ENCODE measurements at regions not wholly inside any gene's neighbourhood (a gene's known extent, or its start where the extent isn't known, plus 50 kb on each side); places are given as distances from the start of the nearest gene placed in this dataset.

- DNase-seq (ENCODE audit: low read depth) = peak; percentile 27
- TF ChIP-seq CTCF (conservative IDR thresholded peaks at IDR 0.05; ENCODE audit: low read depth, low read length) = no peak
- H3K4me3 ChIP-seq (ENCODE audit: low read length) = no peak overlapping the region
Observed at GRCh38 chr11:69554849-69555248, 73.4 kb downstream of the LINC01488 start.

- TF ChIP-seq CTCF (conservative IDR thresholded peaks at IDR 0.05; ENCODE audit: low read depth, low read length) = no peak
- no peak for DNase-seq (ENCODE audit: low read depth)
- H3K4me3 ChIP-seq (ENCODE audit: low read length) = no peak overlapping the region
Observed at GRCh38 chr11:69557266-69557665, 75.8 kb downstream of the LINC01488 start.

- no peak for TF ChIP-seq CTCF (conservative IDR thresholded peaks at IDR 0.05; ENCODE audit: low read depth, low read length)
- no peak for DNase-seq (ENCODE audit: low read depth)
- H3K4me3 ChIP-seq (ENCODE audit: low read length) = no peak overlapping the region
Observed at GRCh38 chr11:69558519-69558941, 77.1 kb downstream of the LINC01488 start.

- no peak for TF ChIP-seq CTCF (conservative IDR thresholded peaks at IDR 0.05; ENCODE audit: low read depth, low read length)
- H3K4me3 ChIP-seq (ENCODE audit: low read length) = no peak overlapping the region
- DNase-seq (ENCODE audit: low read depth) = no peak
Observed at GRCh38 chr11:69559181-69559580, 77.7 kb downstream of the LINC01488 start.

- no peak for TF ChIP-seq CTCF (conservative IDR thresholded peaks at IDR 0.05; ENCODE audit: low read depth, low read length)
- no peak for DNase-seq (ENCODE audit: low read depth)
Observed at GRCh38 chr11:69560141-69560790, 78.8 kb downstream of the LINC01488 start.

GRCh38 chr11:69562302-69562701 lies 78.7 kb upstream of the CCND1 start:
- TF ChIP-seq CTCF (conservative IDR thresholded peaks at IDR 0.05; ENCODE audit: low read depth, low read length) = no peak
- no peak for DNase-seq (ENCODE audit: low read depth)
- no peak overlapping the region for H3K4me3 ChIP-seq (ENCODE audit: low read length)

More at GRCh38 chr11:69560141-69560790, 78.8 kb downstream of the LINC01488 start:
- H3K4me3 ChIP-seq (ENCODE audit: low read length) = no peak overlapping the region

GRCh38 chr11:69562816-69563215 lies 78.1 kb upstream of the CCND1 start:
- TF ChIP-seq CTCF (conservative IDR thresholded peaks at IDR 0.05; ENCODE audit: low read depth, low read length) = no peak
- no peak for DNase-seq (ENCODE audit: low read depth)
- H3K4me3 ChIP-seq (ENCODE audit: low read length) = no peak overlapping the region

All from retinal pigment epithelial cell (primary cell).